H1 (cell line): ENCODE measurements at regions not wholly inside any gene's neighbourhood (a gene's known extent, or its start where the extent isn't known, plus 50 kb on each side); places are given as distances from the start of the nearest gene placed in this dataset.

Experiments
- CHD1 ChIP-seq: IDR thresholded peaks from 2 replicates; pipeline ENCODE4 v1.6.1; 2012; ENCODE audit warnings: low read depth, low read length, improper control_type of control experiment
- SIX5 ChIP-seq: IDR thresholded peaks from 2 replicates; pipeline ENCODE4 v1.6.1; 2011; ENCODE audit warnings: mild to moderate bottlenecking, low read depth, low read length
- SRF ChIP-seq: IDR thresholded peaks from 2 replicates; pipeline ENCODE4 v1.6.1; 2011; ENCODE audit warnings: mild to moderate bottlenecking, low read depth, low read length, moderate library complexity

- no peak for TF ChIP-seq SRF
- no peak for TF ChIP-seq CHD1
- TF ChIP-seq SIX5, result no peak
- TF ChIP-seq, all 59 proteins: peak for 0
Observed at GRCh38 chr11:109752212-109752825, 330.3 kb downstream of the C11orf87 start (continued).
